ENCODE measurements at regions not wholly inside any gene's neighbourhood (a gene's known extent, or its start where the extent isn't known, plus 50 kb on each side); places are given as distances from the start of the nearest gene placed in this dataset.
"Not testable (repeated sequence)": the region's sequence is repeated elsewhere in the genome, so short reads cannot be mapped to it uniquely, and the experiment has no call there.

DNA sequence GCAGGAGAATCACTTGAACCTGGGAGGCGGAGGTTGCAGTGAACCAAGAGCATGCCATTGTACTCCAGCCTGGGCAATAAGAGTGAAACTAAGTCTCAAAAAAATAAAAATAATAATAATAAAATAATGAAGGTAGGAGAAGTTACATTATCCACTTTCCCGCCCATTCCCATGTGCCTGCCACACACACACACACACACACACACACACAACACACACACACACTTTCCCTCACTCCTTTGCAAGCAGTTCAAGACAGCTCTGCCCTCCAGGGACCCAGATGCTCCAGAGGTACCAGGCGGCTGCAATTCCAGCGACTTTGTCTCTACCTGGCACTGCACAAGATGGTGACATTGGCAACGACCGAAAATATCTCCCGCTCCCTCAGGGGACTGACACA is 224.8 kb upstream of the JARID2 start:
- no peak for DNase-seq (ENCODE audit: low read depth)

DNA sequence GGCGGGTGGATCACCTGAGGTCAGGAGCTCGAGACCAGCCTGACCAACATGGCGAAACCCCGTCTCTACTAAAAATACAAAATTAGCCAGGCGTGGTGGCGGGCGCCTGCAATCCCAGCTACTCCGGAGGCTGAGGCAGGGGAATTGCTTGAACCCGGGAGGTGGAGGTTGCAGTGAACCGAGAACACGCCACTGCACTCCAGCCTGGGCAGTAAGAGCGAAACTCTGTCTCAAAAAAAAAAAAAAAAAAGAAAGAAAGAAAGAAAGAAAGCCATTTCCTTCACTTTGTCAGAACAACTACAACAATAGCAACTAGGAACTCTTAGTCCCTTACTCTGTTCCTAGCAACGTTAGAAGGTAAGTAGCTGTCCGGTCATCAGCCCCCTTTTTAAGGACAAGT is 222.9 kb upstream of the JARID2 start:
- DNase-seq (ENCODE audit: low read depth) = not testable (repeated sequence)

DNA sequence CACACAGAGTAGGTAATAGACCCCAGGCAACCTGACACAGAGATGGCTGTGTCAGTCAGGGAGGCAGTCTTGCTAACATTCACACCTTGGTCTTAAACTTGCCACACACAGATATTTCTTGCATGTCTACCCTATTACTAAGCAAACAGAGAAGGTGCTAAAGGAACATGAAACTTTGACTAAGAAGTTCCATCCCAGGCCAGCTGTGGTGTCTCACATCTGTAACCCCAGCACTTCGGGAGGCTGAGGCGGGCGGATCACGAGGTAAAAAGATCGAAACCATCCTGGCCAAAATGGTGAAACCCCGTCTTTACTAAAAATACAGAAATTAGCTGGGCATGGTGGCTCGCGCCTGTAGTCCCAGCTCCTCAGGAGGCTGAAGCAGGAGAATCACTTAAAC is 222.4 kb upstream of the JARID2 start:
- DNase-seq (ENCODE audit: low read depth) = no peak

DNA sequence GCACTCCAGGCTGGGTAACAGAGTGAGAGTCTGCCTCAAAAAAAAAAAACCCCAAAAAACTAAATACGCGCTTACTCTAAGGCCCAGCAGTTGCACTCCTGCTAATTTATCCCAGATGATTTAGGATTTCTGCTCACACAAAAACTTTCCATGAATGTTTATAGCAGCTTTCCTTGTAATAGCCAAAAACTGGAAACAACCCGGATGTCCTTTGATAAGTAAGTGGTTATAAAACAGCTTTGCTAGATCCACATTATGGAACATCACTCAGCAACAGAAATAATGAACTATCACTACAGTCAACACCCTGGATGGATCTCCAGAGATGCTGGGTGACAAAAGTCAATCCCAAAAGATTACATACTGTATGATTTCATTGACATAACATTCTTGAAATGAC is 220.4 kb upstream of the JARID2 start:
- DNase-seq (ENCODE audit: low read depth) = no peak

DNA sequence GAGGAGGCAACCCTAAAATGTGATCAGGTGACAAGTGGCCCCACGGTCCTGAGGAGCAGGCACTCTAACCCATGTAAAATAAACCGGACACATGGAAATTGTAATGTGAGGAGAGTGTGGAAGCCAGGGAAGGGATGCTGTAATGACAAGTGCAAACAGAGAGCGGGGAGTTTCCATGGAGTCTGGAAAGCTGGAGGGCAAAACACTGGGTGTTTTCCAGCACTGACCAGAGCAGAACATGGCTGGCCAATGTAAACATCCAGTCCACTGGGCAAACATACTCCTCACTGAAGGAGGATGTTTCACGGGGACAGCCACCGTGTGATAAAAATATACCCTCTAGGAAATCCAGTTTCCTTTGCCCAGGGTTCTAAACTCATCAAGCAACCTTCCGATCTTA is 219.0 kb upstream of the JARID2 start:
- no peak for DNase-seq (ENCODE audit: low read depth)

DNA sequence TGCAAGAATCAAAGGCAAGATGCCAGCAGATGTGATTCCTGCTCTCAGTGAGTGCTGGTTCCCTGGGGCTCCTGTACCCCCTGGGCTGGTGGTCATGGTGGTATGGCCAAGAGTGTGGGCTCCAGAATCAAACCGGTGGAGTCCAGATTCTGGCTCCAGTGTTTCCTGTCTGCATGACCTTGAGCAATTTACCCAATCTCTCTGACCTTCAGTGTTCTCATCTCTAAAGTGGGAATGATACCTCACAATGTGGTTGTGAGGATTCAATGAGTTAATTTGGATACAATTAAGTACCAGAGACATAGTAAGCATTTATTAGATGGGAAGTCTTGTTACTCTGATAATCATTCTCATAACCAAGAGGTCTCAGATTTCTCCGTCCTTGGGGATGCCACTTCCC is 218.4 kb upstream of the JARID2 start:
- no peak for DNase-seq (ENCODE audit: low read depth)

DNA sequence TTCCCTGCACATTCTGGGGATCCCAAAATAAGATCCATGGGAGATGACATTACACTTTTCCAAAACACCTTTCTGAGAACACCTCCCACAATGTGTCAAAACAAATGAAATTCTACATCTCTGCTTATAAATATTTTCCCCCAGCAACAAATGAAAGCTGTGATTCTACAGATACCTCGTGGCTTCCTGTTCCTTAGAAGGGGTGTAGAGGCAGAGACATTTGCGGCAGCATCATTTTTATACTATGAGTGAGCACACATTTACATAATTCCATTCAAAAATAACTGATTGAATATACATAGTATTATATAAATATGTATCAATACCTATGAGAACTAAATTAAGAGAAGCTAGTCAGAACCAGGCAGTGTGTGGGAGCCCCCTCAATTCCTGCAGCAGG is 213.9 kb upstream of the JARID2 start:
- no peak for DNase-seq (ENCODE audit: low read depth)

DNA sequence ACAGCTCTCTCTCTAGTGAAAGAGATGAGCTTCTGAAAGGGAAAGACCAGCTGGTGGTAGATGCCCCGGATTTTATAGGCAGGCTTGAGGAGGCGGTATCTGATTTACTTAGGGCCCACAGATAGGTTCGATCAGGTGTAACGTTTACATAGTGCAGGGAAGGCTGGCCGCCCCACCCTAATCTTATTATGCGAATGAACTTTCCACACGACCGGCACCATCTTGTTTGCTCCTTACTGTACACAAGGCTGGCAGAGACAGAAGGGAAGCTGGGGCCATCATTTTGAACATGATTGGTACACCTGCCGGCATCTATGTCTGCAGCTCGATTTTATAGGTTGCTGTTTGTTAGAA is 212.0 kb upstream of the JARID2 start:
- no peak for DNase-seq (ENCODE audit: low read depth)

DNA sequence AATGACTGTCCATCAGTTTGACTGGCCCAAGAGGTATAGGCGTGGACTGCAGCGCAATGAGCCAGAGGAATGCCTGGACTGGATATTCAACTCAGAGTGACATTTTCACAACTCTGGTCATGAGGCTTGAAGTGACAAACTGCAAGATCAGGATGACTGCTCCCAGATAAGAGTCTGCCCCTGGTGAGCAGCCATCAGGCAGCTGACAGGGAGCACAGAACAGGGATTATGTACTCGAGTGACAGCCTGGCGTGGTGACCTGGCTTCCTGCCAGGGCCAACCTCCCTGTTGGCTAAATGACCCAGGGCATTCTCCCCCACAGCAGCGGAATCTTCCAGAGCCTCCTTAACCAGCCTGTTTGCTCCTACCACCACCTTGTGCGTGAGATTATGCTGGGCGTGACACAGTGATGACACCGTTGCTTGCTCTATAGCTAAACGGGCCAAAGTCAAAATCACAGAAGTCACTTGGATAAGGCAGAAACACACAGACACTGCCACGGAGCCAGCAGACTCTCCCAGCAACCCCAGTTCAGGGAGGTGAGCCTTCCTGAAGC is 209.1 kb upstream of the JARID2 start:
- no peak for DNase-seq (ENCODE audit: low read depth)

DNA sequence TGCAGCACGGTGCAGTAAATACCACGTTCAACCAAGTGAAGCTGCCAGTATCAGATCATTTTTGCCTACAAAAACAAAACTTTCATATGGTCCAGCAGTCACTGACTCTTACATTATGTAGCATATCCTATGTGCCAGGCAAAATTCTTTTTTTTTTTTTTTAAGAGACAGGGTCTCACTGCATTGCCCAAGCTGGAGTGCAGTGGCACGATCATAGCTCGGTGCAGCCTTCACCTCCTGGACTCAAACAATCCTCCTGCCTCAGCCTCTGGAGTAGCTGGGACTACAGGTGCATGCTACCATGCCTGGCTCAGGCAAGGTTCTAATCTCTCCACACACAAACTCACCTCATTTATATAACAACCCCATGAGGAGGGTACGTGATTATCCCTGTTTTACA is 208.6 kb upstream of the JARID2 start:
- no peak for DNase-seq (ENCODE audit: low read depth)

DNA sequence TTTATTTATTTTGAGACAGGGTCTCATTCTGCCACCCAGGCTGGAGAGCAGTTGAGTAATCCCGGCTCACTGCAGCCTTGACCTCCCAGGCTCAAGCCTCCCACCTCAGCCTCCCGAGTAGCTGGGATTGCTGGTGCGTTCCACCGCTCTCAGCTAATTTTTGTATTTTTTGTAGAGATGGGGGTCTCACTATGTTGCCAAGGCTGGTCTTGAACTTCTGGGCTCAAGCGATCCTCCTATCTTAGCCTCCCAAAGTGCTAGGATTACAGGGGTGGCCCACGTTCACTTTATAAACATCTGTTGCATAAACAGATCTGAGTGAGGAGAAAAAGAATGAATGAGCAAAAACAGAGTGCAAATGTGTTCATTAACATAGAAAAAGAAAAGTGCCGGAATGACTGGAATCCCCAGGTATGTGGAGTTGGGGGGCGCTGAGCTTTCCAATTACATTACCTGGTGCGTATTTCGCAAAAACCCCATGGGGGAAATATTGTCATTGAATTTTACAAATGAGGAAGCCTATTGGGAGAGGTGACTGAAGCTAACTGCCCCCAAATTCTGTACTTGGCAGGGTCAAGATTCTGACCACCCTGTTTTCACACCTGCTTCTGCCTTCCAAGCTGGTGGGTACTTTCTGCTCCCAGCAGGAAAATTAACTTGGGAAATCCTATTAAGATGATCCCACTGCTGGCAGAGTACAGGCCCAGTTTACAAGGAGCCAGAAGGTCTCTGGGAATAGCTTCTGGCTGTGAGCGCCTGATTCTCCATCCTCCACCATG is 207.7 kb upstream of the JARID2 start:
- DNase-seq (ENCODE audit: low read depth) = no peak

DNA sequence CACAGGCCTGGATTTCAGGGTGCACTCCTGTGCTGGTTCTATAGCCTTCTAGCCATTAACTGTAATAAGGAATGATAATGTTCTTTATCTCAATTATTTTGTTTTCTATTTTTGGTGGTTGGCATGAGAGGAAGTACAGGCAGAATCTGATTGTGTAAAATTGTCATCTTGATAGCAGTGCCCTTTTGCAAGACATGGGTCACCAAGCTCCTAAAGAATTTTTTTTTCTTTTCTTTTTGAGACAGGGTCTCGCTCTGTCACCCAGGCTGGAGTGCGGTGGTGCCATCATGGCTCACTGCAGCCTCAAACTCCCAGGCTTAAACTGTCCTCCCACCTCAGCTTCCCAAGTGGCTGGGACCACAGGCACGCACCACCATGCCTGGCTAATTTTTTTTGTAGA is 206.7 kb upstream of the JARID2 start:
- DNase-seq (ENCODE audit: low read depth) = no peak

DNA sequence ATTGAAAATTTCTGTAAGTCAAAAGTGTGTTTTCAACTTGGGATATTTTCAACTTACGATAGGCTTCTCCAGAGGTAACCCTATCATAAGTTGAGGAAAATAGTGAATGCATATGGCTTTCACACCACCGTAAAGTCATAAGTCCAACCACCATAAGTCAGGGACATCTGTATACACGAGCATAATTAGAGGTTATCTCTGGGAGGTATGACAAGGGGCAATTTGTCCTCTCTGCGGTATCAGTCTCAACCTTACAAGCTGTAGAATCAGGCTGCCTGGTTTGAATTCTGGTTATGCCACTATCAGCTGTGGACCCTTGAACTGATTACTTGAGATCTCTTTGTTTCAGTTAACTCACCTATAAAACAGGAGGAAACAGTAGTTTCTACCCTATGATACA is 202.9 kb upstream of the JARID2 start:
- DNase-seq (ENCODE audit: low read depth) = no peak

DNA sequence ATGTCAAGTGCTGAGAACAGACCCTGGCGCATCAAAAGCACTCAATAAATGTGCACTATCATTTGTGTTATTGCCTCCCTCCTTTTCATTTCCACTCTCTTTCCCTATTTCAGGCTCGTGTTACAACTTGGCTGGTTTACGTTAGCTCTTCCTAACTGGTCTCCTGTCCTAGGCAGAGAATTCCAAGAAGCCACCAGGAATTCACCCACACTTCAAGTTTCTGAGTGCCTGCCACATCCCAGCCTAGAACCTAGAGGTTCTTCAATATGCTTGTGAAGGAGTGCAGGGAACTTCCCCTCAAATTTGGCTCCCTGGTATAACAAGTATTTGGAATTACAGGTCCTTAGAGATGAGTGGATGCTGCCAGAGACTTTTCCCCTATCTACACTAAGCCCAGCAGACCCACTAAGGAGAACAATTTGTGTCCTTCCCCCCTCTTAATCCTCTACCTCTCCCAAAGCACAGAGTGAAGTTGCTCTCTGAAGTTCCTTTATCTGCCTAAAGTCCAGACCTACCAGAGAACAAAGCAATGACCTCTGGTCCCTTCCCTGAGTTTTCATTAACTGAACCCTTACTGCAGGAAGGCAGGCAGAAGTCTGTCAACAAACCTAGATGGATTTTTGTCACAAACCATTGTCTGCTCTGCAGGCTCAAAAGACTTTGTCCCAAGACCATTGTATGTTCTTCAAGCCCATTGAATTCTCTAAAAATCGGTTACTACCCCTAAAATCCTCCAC is 201.6 kb upstream of the JARID2 start:
- no peak for DNase-seq (ENCODE audit: low read depth)

DNA sequence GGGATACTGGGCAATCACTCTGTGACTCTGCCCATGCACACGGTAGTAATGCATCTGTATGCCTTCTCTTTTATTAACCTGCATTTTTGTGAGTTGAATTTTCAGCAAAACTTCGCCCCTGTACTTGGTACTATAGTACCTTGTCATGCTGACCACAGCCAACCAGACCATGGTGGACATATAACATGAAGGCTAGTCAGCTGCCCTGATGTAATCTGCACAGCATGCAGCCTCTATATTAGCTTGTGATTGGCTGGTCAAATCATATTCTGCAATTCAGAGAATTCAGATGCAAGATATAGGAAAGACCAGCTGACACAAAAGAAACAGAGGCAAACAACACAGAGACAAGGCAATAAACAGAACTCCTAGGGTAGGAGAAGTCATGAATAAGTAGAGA is 200.9 kb upstream of the JARID2 start:
- no peak for DNase-seq (ENCODE audit: low read depth)

DNA sequence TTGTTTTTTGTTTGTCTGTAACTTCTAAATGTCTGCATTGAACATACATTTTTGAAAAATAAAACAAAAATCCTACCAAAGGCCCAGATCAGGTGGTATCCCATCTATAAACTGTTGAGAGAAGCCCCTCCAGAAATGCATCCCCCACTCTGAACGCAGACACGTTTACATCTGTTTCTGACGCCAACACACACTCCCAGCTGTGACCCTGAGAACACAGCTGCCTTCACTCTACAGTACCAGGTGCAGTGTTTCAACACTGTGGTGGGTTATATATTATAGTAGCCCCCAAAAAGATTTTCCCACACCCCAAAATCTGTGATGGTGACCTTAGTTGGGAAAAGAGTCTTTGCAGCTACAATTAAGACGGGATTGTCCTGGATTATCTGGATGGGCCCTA is 199.1 kb upstream of the JARID2 start:
- no peak for DNase-seq (ENCODE audit: low read depth)

DNA sequence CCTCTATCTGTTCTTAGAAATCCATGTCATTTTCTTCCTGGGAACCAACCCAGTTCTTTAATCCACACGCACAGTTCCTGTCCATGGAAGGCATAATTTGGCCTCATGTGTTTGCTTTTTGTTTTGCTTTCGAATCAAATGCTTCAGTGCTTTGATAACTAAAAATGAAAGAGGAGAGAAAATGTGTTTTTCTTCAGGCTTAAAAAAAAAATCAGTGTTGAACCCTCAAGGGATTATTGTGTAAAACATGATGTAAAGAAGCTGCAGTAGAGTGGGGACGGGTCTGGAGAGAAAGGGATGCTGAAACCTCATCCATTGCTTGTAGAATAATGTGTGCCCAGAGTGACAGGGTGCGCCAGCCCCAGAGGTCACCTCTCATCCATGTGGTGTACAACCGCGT is 197.5 kb upstream of the JARID2 start:
- DNase-seq (ENCODE audit: low read depth) = no peak

DNA sequence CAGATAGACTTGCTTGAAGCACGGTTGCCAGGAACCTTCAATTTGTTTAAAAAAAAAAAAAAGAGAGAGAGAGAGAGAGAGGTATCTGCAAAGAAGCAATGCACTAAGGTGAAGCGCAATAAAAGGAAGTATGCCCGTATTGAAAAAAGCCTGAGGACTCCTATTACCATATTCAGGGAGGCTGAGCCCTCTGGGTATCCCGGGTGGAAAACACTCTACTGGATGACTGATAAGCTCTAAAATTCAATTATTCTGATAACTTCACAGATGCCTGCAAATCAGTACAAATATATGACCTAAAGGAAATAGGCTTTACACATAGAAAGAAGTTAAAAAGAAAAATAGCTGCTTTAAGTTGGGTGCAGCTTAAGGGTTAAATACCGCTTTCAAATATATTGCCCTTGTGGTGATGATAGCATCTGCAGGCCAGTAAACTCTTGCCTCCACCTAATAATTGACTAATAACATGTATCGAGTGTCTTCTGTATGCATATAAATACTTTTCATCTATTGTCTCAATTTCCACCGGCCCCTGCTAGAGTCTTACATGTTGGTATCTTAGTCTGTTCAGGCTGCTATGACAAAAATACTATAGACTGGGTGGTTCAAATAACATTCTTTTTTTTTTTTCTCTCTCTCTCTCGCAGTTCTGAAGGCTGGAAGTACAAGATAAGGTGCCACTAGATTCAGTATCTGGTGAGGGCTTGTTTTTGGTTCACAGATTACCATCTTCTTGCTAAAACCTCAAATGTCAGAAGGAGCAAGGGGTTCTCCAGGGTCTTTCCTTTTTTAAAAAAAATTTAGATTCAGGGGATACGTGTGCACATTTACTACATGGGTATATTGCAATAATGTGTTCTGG is 187.4 kb upstream of the JARID2 start:
- DNase-seq (ENCODE audit: low read depth) = no peak

DNA sequence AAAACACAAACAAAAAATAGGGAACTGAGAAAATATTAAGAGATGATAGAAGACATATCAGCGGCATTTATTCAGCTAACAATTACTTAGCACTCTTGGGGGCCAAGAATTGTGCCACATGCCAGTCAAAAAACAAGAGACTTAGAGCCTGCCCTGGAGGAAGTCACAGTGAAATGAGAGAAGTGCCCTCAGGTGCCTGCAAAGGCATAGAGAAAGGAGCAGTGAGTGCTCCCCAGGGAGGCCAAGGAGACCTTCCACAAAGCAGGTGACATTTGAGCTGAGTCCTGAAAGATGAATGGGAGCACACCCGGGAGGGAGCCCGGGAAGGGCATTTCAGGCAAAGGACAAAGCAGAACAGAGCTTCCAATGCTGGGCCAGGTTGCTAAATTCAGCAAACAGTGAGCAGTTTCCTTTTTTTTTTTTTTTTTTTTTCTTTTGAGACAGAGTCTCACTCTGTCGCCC is 184.7 kb upstream of the JARID2 start:
- DNase-seq (ENCODE audit: low read depth) = no peak

DNA sequence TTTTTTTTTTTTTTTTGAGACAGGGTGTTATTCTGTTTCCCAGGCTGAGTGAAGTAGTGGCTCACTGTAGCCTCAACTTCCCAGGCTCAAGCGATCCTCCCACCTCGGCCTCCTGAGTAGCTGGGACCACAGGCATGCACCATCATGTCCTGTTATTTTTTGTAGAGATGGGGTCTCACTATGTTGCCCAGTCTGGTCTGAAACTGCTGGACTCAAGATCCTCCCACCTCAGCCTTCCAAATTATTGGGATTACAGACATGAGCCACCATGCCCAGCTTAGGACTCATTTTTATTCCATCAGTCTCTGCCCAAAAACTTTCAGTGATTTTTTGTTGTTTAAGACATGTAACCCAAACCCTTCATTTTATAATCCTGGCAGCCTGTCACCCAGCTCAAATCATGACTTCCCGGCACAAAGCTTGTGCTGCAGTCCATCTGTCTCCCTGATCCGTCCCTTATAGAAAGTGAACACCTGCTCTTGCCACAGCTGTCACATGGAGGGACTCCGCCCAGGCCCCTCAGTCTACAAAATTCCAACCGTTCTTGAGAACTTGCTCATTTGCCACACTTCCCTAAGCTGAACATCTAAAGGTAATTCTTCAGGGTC is 183.9 kb upstream of the JARID2 start:
- DNase-seq (ENCODE audit: low read depth) = no peak

DNA sequence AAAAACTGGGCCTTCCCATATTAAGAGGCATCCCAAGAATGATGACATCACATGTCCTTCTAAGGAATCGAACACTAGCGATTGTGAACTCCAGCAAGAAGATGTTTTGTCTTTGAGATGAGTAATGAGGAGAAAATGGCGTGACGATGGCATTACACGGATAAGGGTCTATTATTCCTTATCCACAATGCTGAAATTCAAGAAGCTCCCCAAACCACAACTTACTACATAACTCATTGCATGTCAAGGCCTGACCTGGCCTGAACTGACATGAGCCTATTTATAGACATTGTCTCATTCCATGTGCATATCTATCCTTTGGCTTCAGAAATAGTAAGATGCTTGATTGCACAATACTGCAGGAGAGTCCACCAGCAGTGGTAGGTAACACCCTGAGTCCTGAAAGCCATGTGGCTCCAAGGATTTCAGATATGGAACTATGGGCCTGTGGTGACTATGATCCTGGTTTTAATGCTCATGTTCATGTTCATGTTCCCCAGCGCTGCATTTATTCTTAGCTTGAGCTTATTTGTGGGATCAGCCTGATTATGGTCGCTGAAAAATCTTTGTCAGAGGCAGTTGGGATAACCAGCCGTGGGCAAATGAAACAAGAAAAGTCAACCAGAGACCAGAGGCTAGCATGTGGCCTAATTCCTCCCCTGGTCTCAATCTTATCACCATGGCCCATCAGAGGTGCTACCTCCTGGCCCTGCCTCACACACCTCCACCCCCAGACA is 183.2 kb upstream of the JARID2 start:
- DNase-seq (ENCODE audit: low read depth) = peak; percentile 72

Measured in GM04503 (cell line).